ENCODE measurements at regions not wholly inside any gene's neighbourhood (a gene's known extent, or its start where the extent isn't known, plus 50 kb on each side); places are given as distances from the start of the nearest gene placed in this dataset.
"Not testable (repeated sequence)": the region's sequence is repeated elsewhere in the genome, so short reads cannot be mapped to it uniquely, and the experiment has no call there.

- peak; percentile 12 for DNase-seq
Observed at GRCh38 chr9:24071716-24072115, 245.7 kb upstream of the ELAVL2 start.

- DNase-seq = peak; percentile 24
Observed at GRCh38 chr9:24071091-24071490, 245.1 kb upstream of the ELAVL2 start.

GRCh38 chr9:24067107-24067506, 241.1 kb upstream of the ELAVL2 start:
- DNase-seq = not testable (repeated sequence)

- no peak for DNase-seq
Observed at GRCh38 chr9:24059651-24060050, 233.6 kb upstream of the ELAVL2 start.

- no peak for DNase-seq
Observed at GRCh38 chr9:24051587-24051986, 225.5 kb upstream of the ELAVL2 start.

GRCh38 chr9:24050239-24050638, 224.2 kb upstream of the ELAVL2 start:
- not testable (repeated sequence) for DNase-seq

GRCh38 chr9:24045150-24045549, 219.1 kb upstream of the ELAVL2 start:
- DNase-seq = no peak

- no peak for DNase-seq
Observed at GRCh38 chr9:24044576-24044975, 218.5 kb upstream of the ELAVL2 start.

GRCh38 chr9:24041160-24041690, 215.2 kb upstream of the ELAVL2 start:
- no peak for DNase-seq

GRCh38 chr9:24036459-24036858, 210.4 kb upstream of the ELAVL2 start:
- no peak for DNase-seq

GRCh38 chr9:24035816-24036215, 209.8 kb upstream of the ELAVL2 start:
- no peak for DNase-seq

GRCh38 chr9:24011881-24012280, 185.8 kb upstream of the ELAVL2 start:
- DNase-seq = no peak

- DNase-seq = no peak
Observed at GRCh38 chr9:24011009-24011717, 185.1 kb upstream of the ELAVL2 start.

GRCh38 chr9:24009322-24009721, 183.3 kb upstream of the ELAVL2 start:
- DNase-seq = no peak

GRCh38 chr9:24007185-24007584, 181.1 kb upstream of the ELAVL2 start:
- no peak for DNase-seq

- not testable (repeated sequence) for DNase-seq
Observed at GRCh38 chr9:23991874-23992273, 165.8 kb upstream of the ELAVL2 start.

GRCh38 chr9:23979491-23979890, 153.5 kb upstream of the ELAVL2 start:
- no peak for DNase-seq

GRCh38 chr9:23962101-23962500, 136.1 kb upstream of the ELAVL2 start:
- DNase-seq = no peak

- no peak for DNase-seq
Observed at GRCh38 chr9:23945897-23946296, 119.9 kb upstream of the ELAVL2 start.

- DNase-seq = no peak
Observed at GRCh38 chr9:23941051-23941450, 115.0 kb upstream of the ELAVL2 start.

- no peak for DNase-seq
Observed at GRCh38 chr9:23938908-23939307, 112.9 kb upstream of the ELAVL2 start.

GRCh38 chr9:23934291-23934906, 108.4 kb upstream of the ELAVL2 start:
- DNase-seq = no peak

GRCh38 chr9:23933348-23933747, 107.3 kb upstream of the ELAVL2 start:
- DNase-seq = no peak

GRCh38 chr9:23926368-23926767, 100.3 kb upstream of the ELAVL2 start:
- DNase-seq = no peak

Measured in tongue (tissue), 1 donor.